ENCODE measurements at regions not wholly inside any gene's neighbourhood (a gene's known extent, or its start where the extent isn't known, plus 50 kb on each side); places are given as distances from the start of the nearest gene placed in this dataset.

GRCh38 chr1:34356853-34357252 lies 180.1 kb downstream of the C1orf94 start:
- no peak for TF ChIP-seq CTCF (conservative IDR thresholded peaks at IDR 0.05; ENCODE audit: low read depth in 2 of 2)
- no peak for TF ChIP-seq REST (IDR thresholded peaks at IDR 0.05; ENCODE audit: unreplicated experiment)
- TF ChIP-seq EZH2 (IDR thresholded peaks at IDR 0.05; ENCODE audit: low read depth, unreplicated experiment): no peak
- TF ChIP-seq ETS1 (IDR thresholded peaks at IDR 0.05): no peak
- TF ChIP-seq POLR2AphosphoS5 (IDR thresholded peaks at IDR 0.05; ENCODE audit: low read depth): no peak
- TF ChIP-seq JUNB (IDR thresholded peaks at IDR 0.05; ENCODE audit: unreplicated experiment): no peak
- TF ChIP-seq STAT1 (IDR thresholded peaks at IDR 0.05; ENCODE audit: unreplicated experiment): no peak
- no peak for TF ChIP-seq EZH2phosphoT487 (IDR thresholded peaks at IDR 0.05; ENCODE audit: unreplicated experiment)
- no peak for TF ChIP-seq NANOG (IDR thresholded peaks at IDR 0.05; ENCODE audit: borderline replicate concordance)

Data from GM23338 (cell line).